ENCODE measurements at regions not wholly inside any gene's neighbourhood (a gene's known extent, or its start where the extent isn't known, plus 50 kb on each side); places are given as distances from the start of the nearest gene placed in this dataset.

DNA sequence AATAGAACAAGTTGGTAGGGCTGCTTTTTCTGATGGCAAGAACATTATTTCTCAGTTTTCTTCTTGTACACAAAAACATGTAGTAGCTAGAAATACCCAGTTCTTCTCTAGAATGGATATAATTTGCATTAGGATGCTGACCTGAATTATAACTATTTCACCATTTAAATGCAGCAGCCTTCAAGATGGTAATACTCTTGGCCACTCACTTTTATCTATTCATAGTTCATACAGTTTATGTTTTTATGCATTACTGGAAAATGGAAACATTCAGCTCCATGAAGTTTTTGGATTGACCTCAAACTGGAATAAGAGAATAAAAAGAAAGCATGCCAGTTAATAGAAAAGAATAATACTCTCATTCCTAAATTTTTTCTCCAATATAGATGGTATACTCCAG lies 487.4 kb downstream of the PABPC4L start:
- TF ChIP-seq CTCF (IDR thresholded peaks at IDR 0.05) (no peak), POLR2AphosphoS5 (IDR thresholded peaks at IDR 0.05) (no peak), POLR2A (IDR thresholded peaks at IDR 0.05) (no peak)

Measured in breast epithelium (tissue), 3 donors.